ENCODE measurements at regions not wholly inside any gene's neighbourhood (a gene's known extent, or its start where the extent isn't known, plus 50 kb on each side); places are given as distances from the start of the nearest gene placed in this dataset.

DNA sequence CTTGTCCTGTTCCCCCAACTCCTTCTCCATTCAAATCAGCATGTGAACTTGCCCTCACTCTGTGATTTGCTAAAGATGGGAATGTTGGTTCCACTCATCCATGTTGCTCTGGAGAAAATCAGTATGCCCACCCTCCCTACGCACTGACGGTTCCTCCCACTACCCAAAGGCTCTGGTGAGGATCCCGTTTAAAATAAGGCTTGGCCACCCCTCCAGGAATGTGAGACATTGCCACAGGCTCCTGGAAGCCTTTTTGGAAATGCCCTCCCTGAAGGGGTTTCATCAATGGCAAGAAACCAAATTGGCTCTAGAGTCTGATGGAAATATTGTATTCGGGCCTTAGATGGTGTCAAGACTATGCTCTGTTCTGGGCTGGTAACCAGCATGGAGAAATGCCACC, 187.3 kb downstream of the USP12 start (continued):
- TF ChIP-seq, protein P1, sequence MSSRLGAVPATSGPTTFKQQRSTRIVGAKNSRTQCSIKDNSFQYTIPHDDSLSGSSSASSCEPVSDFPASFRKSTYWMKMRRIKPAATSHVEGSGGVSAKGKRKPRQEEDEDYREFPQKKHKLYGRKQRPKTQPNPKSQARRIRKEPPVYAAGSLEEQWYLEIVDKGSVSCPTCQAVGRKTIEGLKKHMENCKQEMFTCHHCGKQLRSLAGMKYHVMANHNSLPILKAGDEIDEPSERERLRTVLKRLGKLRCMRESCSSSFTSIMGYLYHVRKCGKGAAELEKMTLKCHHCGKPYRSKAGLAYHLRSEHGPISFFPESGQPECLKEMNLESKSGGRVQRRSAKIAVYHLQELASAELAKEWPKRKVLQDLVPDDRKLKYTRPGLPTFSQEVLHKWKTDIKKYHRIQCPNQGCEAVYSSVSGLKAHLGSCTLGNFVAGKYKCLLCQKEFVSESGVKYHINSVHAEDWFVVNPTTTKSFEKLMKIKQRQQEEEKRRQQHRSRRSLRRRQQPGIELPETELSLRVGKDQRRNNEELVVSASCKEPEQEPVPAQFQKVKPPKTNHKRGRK (tag; IDR thresholded peaks at IDR 0.05) = no peak
- TF ChIP-seq POLR2A (conservative IDR thresholded peaks at IDR 0.05) (no peak), EP300 (IDR thresholded peaks at IDR 0.05; ENCODE audit: low read length) (no peak)

DNA sequence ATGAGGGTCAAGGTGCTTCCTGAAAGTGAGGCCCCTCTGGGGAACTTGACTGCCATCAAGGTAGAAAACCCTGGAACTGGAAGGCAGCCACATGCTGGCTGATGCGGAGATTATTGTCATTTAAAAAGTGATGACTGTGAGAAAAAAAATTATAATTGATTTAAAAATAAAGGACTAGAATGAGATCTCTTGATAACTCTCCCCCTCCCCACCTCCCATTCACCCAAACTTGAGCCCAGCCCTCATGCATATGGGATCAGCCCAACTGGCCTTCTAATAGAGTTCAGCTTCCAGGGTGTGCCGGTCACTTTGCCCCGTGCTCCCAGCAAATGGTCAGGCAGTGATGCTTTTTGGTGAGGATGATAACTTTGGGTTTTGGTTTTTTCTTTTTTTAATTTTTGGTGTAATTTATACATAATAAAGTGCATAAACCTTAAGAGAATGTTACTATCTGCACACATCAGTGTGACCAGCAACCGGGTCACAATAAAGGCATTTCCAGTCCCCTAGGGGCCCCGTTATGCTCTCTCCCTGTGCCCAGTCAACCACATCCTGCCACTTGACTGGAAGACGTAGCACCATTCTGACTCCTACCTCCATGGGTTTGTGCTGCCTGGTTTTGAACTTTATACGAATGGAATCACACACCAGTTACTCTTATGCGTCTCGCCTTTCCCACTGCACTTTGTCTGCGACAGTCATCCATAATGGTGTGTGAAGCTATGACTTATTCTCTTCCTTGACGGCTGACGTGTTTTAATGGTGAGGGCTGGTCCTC, 187.9 kb downstream of the USP12 start:
- H2AFZ ChIP-seq (ENCODE audit: low read depth, low read length) = peak overlapping the region; percentile 56
- no TSS peak for BruUV-seq (replicated peaks)
- POLR2A ChIA-PET = interaction anchor here (0.7 to 1.3 kb wide), 12 partner anchors 11 to 442 kb away, joined by 3 to 6 read pairs (median 4); no protein-coding TSS in a partner anchor
- TF ChIP-seq NBN (IDR thresholded peaks at IDR 0.05; ENCODE audit: low read depth) (no peak), FOXO4 (CRISPR knock-in tag; IDR thresholded peaks at IDR 0.05) (no peak), ZNF316 (IDR thresholded peaks at IDR 0.05) (peak; percentile 91), ZBTB34 (CRISPR knock-in tag; IDR thresholded peaks at IDR 0.05) (no peak), NCOA6 (IDR thresholded peaks at IDR 0.05) (no peak), ZBTB7A (IDR thresholded peaks at IDR 0.05; ENCODE audit: borderline replicate concordance, control insufficient read depth, low read depth, low read length) (no peak), KLF10 (CRISPR knock-in tag; IDR thresholded peaks at IDR 0.05) (no peak), SREBF2 (CRISPR knock-in tag; IDR thresholded peaks at IDR 0.05) (no peak), NELFE (IDR thresholded peaks at IDR 0.05; ENCODE audit: insufficient read depth, insufficient read length) (no peak), ZNF561 (CRISPR knock-in tag; conservative IDR thresholded peaks at IDR 0.05) (no peak), RHOXF2B (CRISPR knock-in tag; conservative IDR thresholded peaks at IDR 0.05) (no peak)

More for the DNA sequence above, 187.9 kb downstream of the USP12 start:
- Histone ChIP-seq H3K4me1 (replicated peaks in 1 of 2; ENCODE audit: control insufficient read depth in 2 of 2, insufficient read depth in 2 of 2, low read length in 2 of 2) (peaks cover 30 to 36% of the 10 kb centered on the region in 2 experiments), H3K4me2 (ENCODE audit: insufficient read depth, low read length) (peak overlapping the region; percentile 58), H3K4me3 (no peak overlapping the region), H3K27ac (ENCODE audit: extremely low read depth, low read depth, low read length) (peak overlapping the region; percentile 86), H3K9ac (ENCODE audit: insufficient read depth in 1 of 2, low read depth in 2 of 2, low read length in 2 of 2) (peak overlapping the region; percentile 56 to 66; a peak in 3 of 4 replicates), H3K27me3 (ENCODE audit: control insufficient read depth in 2 of 2, insufficient read depth in 2 of 2, low read length in 2 of 2) (no peaks in the 10 kb centered on the region), H3K36me3 (ENCODE audit: control insufficient read depth, insufficient read depth, low read length) (no peaks in the 10 kb centered on the region), H3K9me1 (ENCODE audit: control insufficient read depth, insufficient read depth, low read length) (no peaks in the 10 kb centered on the region), H3K9me3 (replicated peaks; ENCODE audit: control insufficient read depth, insufficient read depth, low read depth, low read length) (no peaks in the 10 kb centered on the region; the same call in 1 of the 2 replicates), H3K79me2 (ENCODE audit: control insufficient read depth, insufficient read depth, low read length) (no peaks in the 10 kb centered on the region), H4K20me1 (replicated peaks; ENCODE audit: control insufficient read depth, insufficient read depth, low read length) (no peaks in the 10 kb centered on the region)
- CTCF ChIA-PET (ENCODE audit: low intra/inter-chr PET ratio) = interaction anchor here (0.7 to 4.3 kb wide), 3 partner anchors 36 to 375 kb away, joined by 4 to 37 read pairs (median 4); no protein-coding TSS in a partner anchor
- ATAC-seq = no peak
- in situ Hi-C loops (cut with MboI) (loop anchor here (5.0 kb wide), 1 partner anchor 36 kb away; no protein-coding TSS in a partner anchor), intact Hi-C loops (cut with micrococcal nuclease) (loop anchor here (1.0 to 5.0 kb wide), 3 partner anchors 36 to 189 kb away; partner anchors contain the start of gene USP12)
- no peak for FAIRE-seq
- DNase-seq (ENCODE audit: extremely low read depth in 1 of 4, low spot score in 3 of 4) = no peak
- 71% methylated on average over 9 of the region's 12 CpGs for WGBS (ENCODE audit: insufficient coverage, low coverage, missing lambda C conversion rate)

Data from K562 (cell line).